Subcutaneous abdominal adipose tissue (tissue), 5 donors: ENCODE measurements at regions not wholly inside any gene's neighbourhood (a gene's known extent, or its start where the extent isn't known, plus 50 kb on each side); places are given as distances from the start of the nearest gene placed in this dataset.

Experiments
- H3K27ac ChIP-seq: one replicate; pipeline ENCODE4 v1.7.0; 2013; ENCODE audit warnings: low read depth, mild to moderate bottlenecking, inconsistent platforms, low read length, moderate library complexity
- H3K27me3 ChIP-seq, 5 donors: one replicate each; pipeline ENCODE4 v1.7.0; 2013; ENCODE audit warnings: low read length in 5 of 5, inconsistent platforms in 1 of 5; ENCODE audit not compliant: control insufficient read depth in 5 of 5, insufficient read depth in 4 of 5
- H3K36me3 ChIP-seq, 5 donors: one replicate each; pipeline ENCODE4 v1.7.0; 2013; ENCODE audit warnings: low read length in 5 of 5; ENCODE audit not compliant: control insufficient read depth in 5 of 5, insufficient read depth in 5 of 5
- H3K4me1 ChIP-seq, 5 donors: one replicate each; pipeline ENCODE4 v1.7.0; 2013; ENCODE audit warnings: low read length in 5 of 5, mild to moderate bottlenecking in 3 of 5, moderate library complexity in 1 of 5; ENCODE audit not compliant: control insufficient read depth in 5 of 5, insufficient read depth in 5 of 5
- H3K4me3 ChIP-seq, 5 donors: one replicate each; pipeline ENCODE4 v1.7.0; 2013; ENCODE audit warnings: low read length in 5 of 5, low read depth in 1 of 5
- H3K9ac ChIP-seq, 5 donors: one replicate each; pipeline ENCODE4 v1.7.0; 2013; ENCODE audit warnings: low read length in 5 of 5, mild to moderate bottlenecking in 4 of 5, moderate library complexity in 3 of 5
- H3K9me3 ChIP-seq, 5 donors: one replicate each; pipeline ENCODE4 v1.7.0; 2013; ENCODE audit warnings: low read length in 5 of 5; ENCODE audit not compliant: control insufficient read depth in 5 of 5
- donor health status: healthy.
- donor health status: healthy.
- donor health status: healthy.
- donor health status: healthy.
- donor health status: healthy.

- Histone ChIP-seq H3K9ac (no peak overlapping the region), H3K36me3 (no peaks in the 10 kb centered on the region), H3K27me3 (no peaks in the 10 kb centered on the region), H3K4me1 (no peaks in the 10 kb centered on the region), H3K9me3 (no peaks in the 10 kb centered on the region), H3K27ac (no peak overlapping the region), H3K4me3 (no peak overlapping the region)
Observed at GRCh38 chr5:89281766-89282553, 399.0 kb upstream of the MEF2C start.

GRCh38 chr5:89281211-89281610 is 398.2 kb upstream of the MEF2C start:
- Histone ChIP-seq H3K4me1 (no peaks in the 10 kb centered on the region), H3K27me3 (no peaks in the 10 kb centered on the region), H3K9me3 (no peaks in the 10 kb centered on the region), H3K27ac (no peak overlapping the region), H3K36me3 (no peaks in the 10 kb centered on the region), H3K9ac (no peak overlapping the region), H3K4me3 (no peak overlapping the region)

- Histone ChIP-seq H3K9me3 (no peaks in the 10 kb centered on the region), H3K4me1 (no peaks in the 10 kb centered on the region), H3K27me3 (no peaks in the 10 kb centered on the region), H3K36me3 (no peaks in the 10 kb centered on the region), H3K4me3 (no peak overlapping the region), H3K27ac (no peak overlapping the region), H3K9ac (no peak overlapping the region)
Observed at GRCh38 chr5:89280103-89281037, 397.4 kb upstream of the MEF2C start.

GRCh38 chr5:89279391-89280036 is 396.5 kb upstream of the MEF2C start:
- Histone ChIP-seq H3K27me3 (no peaks in the 10 kb centered on the region), H3K27ac (no peak overlapping the region), H3K4me3 (no peak overlapping the region), H3K9me3 (no peaks in the 10 kb centered on the region), H3K4me1 (no peaks in the 10 kb centered on the region), H3K36me3 (no peaks in the 10 kb centered on the region), H3K9ac (no peak overlapping the region)

- Histone ChIP-seq H3K4me1 (no peaks in the 10 kb centered on the region), H3K9me3 (no peaks in the 10 kb centered on the region), H3K27ac (no peak overlapping the region), H3K9ac (no peak overlapping the region), H3K27me3 (no peaks in the 10 kb centered on the region), H3K36me3 (no peaks in the 10 kb centered on the region), H3K4me3 (no peak overlapping the region)
Observed at GRCh38 chr5:89277816-89278215, 394.8 kb upstream of the MEF2C start.

- H3K9me3 ChIP-seq: no peaks in the 10 kb centered on the region
- no peak overlapping the region for H3K27ac ChIP-seq
- no peaks in the 10 kb centered on the region for H3K4me1 ChIP-seq
- no peak overlapping the region for H3K4me3 ChIP-seq
- no peak overlapping the region for H3K9ac ChIP-seq
- H3K36me3 ChIP-seq: no peaks in the 10 kb centered on the region
- no peaks in the 10 kb centered on the region for H3K27me3 ChIP-seq
Observed at GRCh38 chr5:89276566-89277305, 393.8 kb upstream of the MEF2C start.

GRCh38 chr5:89275066-89275855 is 392.3 kb upstream of the MEF2C start:
- Histone ChIP-seq H3K36me3 (no peaks in the 10 kb centered on the region), H3K9me3 (no peaks in the 10 kb centered on the region), H3K4me3 (no peak overlapping the region), H3K27me3 (no peaks in the 10 kb centered on the region), H3K27ac (no peak overlapping the region), H3K9ac (no peak overlapping the region), H3K4me1 (no peaks in the 10 kb centered on the region)

GRCh38 chr5:89273289-89273688 is 390.3 kb upstream of the MEF2C start:
- Histone ChIP-seq H3K4me1 (no peaks in the 10 kb centered on the region), H3K9me3 (no peaks in the 10 kb centered on the region), H3K27me3 (no peaks in the 10 kb centered on the region), H3K9ac (no peak overlapping the region), H3K36me3 (no peaks in the 10 kb centered on the region), H3K4me3 (no peak overlapping the region), H3K27ac (no peak overlapping the region)

GRCh38 chr5:89270901-89271300 is 387.9 kb upstream of the MEF2C start:
- no peak overlapping the region for H3K9ac ChIP-seq
- H3K36me3 ChIP-seq: no peaks in the 10 kb centered on the region
- no peaks in the 10 kb centered on the region for H3K4me1 ChIP-seq
- H3K27me3 ChIP-seq: no peaks in the 10 kb centered on the region
- no peak overlapping the region for H3K27ac ChIP-seq
- H3K9me3 ChIP-seq: no peaks in the 10 kb centered on the region
- H3K4me3 ChIP-seq: no peak overlapping the region
